ENCODE measurements at regions not wholly inside any gene's neighbourhood (a gene's known extent, or its start where the extent isn't known, plus 50 kb on each side); places are given as distances from the start of the nearest gene placed in this dataset.

GRCh38 chr5:152990217-152990616, 500.3 kb upstream of the GRIA1 start:
- intact Hi-C loops (cut with DNase I): no loop called here
- 72 to 89% methylated on average over 2 of the region's 2 CpGs for WGBS, 2 donors
- H3K27ac ChIP-seq: no peak overlapping the region
- TF ChIP-seq, protein P1, sequence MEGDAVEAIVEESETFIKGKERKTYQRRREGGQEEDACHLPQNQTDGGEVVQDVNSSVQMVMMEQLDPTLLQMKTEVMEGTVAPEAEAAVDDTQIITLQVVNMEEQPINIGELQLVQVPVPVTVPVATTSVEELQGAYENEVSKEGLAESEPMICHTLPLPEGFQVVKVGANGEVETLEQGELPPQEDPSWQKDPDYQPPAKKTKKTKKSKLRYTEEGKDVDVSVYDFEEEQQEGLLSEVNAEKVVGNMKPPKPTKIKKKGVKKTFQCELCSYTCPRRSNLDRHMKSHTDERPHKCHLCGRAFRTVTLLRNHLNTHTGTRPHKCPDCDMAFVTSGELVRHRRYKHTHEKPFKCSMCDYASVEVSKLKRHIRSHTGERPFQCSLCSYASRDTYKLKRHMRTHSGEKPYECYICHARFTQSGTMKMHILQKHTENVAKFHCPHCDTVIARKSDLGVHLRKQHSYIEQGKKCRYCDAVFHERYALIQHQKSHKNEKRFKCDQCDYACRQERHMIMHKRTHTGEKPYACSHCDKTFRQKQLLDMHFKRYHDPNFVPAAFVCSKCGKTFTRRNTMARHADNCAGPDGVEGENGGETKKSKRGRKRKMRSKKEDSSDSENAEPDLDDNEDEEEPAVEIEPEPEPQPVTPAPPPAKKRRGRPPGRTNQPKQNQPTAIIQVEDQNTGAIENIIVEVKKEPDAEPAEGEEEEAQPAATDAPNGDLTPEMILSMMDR (IDR thresholded peaks at IDR 0.05): no peak
- H3K9me3 ChIP-seq: no peaks in the 10 kb centered on the region
- no peak for ATAC-seq
- no peak for FAIRE-seq
- peaks cover 0 to 5% (median 0%) of the 10 kb centered on the region in 4 donors for H3K27me3 ChIP-seq
- no peak for DNase-seq
- H3K4me3 ChIP-seq: no peak overlapping the region
- H3K36me3 ChIP-seq: no peaks in the 10 kb centered on the region
- H3K4me1 ChIP-seq: peaks cover 0 to 7% (median 0%) of the 10 kb centered on the region in 3 donors

GRCh38 chr5:152990649-152991048, 499.8 kb upstream of the GRIA1 start:
- Histone ChIP-seq H3K4me1 (peaks cover 0 to 7% (median 0%) of the 10 kb centered on the region in 3 donors), H3K4me3 (no peak overlapping the region), H3K27ac (no peak overlapping the region), H3K27me3 (peaks cover 0 to 5% (median 0%) of the 10 kb centered on the region in 4 donors), H3K36me3 (no peaks in the 10 kb centered on the region), H3K9me3 (no peaks in the 10 kb centered on the region)
- ATAC-seq (no peak), FAIRE-seq (no peak), DNase-seq (no peak)
- intact Hi-C loops (cut with DNase I): no loop called here
- TF ChIP-seq, protein P1 (IDR thresholded peaks at IDR 0.05): no peak
- WGBS, 2 donors: 50 to 68% methylated on average over 2 of the region's 2 CpGs

- H3K36me3 ChIP-seq: no peaks in the 10 kb centered on the region
- H3K27ac ChIP-seq: no peak overlapping the region
- no peaks in the 10 kb centered on the region for H3K4me1 ChIP-seq
- intact Hi-C loops (cut with DNase I): no loop called here
- WGBS, 2 donors: 36 to 47% methylated on average over 5 of the region's 5 CpGs
- peaks cover 0 to 5% (median 0%) of the 10 kb centered on the region in 4 donors for H3K27me3 ChIP-seq
- ATAC-seq (peak in 3 of 4 donors; percentile 23 to 74 (median 73)), DNase-seq (no peak), FAIRE-seq (no peak)
- TF ChIP-seq, protein P1 (IDR thresholded peaks at IDR 0.05): no peak
- H3K9me3 ChIP-seq: no peaks in the 10 kb centered on the region
- H3K4me3 ChIP-seq: no peak overlapping the region
These were observed 496.3 kb upstream of the GRIA1 start for GRCh38 chr5:152994033-152994680.

DNA sequence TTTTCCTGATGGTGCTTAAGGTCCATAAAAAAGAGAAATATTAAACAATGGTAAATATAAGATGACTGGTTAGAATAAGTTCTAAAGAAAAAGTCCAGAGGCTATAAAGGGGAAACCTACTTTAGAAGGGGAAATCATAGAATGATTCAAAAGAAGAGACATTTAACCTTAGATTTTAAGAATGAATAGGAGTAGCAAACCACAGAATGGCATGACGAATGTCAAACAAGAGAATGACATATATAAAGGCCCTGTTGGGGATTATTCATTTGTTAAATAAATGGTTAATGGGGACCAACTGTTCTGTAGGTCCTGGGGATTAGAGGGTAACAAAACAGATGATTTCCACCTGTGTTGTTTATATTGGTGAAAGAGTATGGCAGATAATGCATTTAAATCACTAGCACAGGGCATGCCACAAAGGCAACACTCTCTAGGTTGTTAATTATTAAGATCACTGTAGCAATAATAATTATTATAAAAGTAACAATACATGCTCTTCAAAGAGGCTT, 495.2 kb upstream of the GRIA1 start:
- FAIRE-seq: no peak
- TF ChIP-seq, protein P1 (IDR thresholded peaks at IDR 0.05): no peak
- no peak for DNase-seq
- no peak for ATAC-seq
- Histone ChIP-seq H3K36me3 (no peaks in the 10 kb centered on the region), H3K27ac (no peak overlapping the region), H3K4me1 (no peaks in the 10 kb centered on the region), H3K4me3 (no peak overlapping the region), H3K9me3 (no peaks in the 10 kb centered on the region), H3K27me3 (peaks cover 0 to 5% (median 0%) of the 10 kb centered on the region in 4 donors)
- WGBS, 2 donors: 66 to 80% methylated on average over 1 of the region's 1 CpG
- intact Hi-C loops (cut with DNase I): no loop called here

- intact Hi-C loops (cut with DNase I): no loop called here
- Histone ChIP-seq H3K27ac (no peak overlapping the region), H3K4me3 (no peak overlapping the region), H3K27me3 (no peaks in the 10 kb centered on the region), H3K9me3 (no peaks in the 10 kb centered on the region), H3K4me1 (no peaks in the 10 kb centered on the region), H3K36me3 (no peaks in the 10 kb centered on the region)
- DNase-seq (no peak), ATAC-seq (no peak), FAIRE-seq (no peak)
- 63 to 81% methylated on average over 2 of the region's 2 CpGs for WGBS, 2 donors
- TF ChIP-seq, protein P1 (IDR thresholded peaks at IDR 0.05): no peak
These were observed 484.8 kb upstream of the GRIA1 start for GRCh38 chr5:153005711-153006110.

Measured in pancreas (tissue), 10 donors.